BE2C (cell line): ENCODE measurements at regions not wholly inside any gene's neighbourhood (a gene's known extent, or its start where the extent isn't known, plus 50 kb on each side); places are given as distances from the start of the nearest gene placed in this dataset.

Source experiments
- DNase-seq: peaks from one replicate; pipeline ENCODE4 v3.0.0-alpha.2; 2020
- H3K27me3 ChIP-seq: fragments of 250-450 bp; sonication (Bioruptor Pico); 2 replicates; pipeline ENCODE4 v1.5.1; 2020; ENCODE audit warnings: mild to moderate bottlenecking
- H3K36me3 ChIP-seq: fragments of 250-450 bp; sonication (Bioruptor Pico); 2 replicates; pipeline ENCODE4 v1.5.1; 2020; ENCODE audit warnings: mild to moderate bottlenecking
- H3K4me1 ChIP-seq: fragments of 250-450 bp; sonication (Bioruptor Pico); 2 replicates; pipeline ENCODE4 v1.5.1; 2020
- H3K4me3 ChIP-seq: 2 replicates; pipeline ENCODE4 v1.5.1; 2011; ENCODE audit warnings: low read depth, low read length
- H3K9me3 ChIP-seq: fragments of 250-450 bp; sonication (Bioruptor Pico); 2 replicates; pipeline ENCODE4 v1.5.1; 2020
- TF ChIP-seq, protein P1 (sequence below): IDR thresholded peaks from 2 replicates; pipeline ENCODE4 v1.5.1; 2012; ENCODE audit warnings: mild to moderate bottlenecking, low read depth, low read length

DNA sequence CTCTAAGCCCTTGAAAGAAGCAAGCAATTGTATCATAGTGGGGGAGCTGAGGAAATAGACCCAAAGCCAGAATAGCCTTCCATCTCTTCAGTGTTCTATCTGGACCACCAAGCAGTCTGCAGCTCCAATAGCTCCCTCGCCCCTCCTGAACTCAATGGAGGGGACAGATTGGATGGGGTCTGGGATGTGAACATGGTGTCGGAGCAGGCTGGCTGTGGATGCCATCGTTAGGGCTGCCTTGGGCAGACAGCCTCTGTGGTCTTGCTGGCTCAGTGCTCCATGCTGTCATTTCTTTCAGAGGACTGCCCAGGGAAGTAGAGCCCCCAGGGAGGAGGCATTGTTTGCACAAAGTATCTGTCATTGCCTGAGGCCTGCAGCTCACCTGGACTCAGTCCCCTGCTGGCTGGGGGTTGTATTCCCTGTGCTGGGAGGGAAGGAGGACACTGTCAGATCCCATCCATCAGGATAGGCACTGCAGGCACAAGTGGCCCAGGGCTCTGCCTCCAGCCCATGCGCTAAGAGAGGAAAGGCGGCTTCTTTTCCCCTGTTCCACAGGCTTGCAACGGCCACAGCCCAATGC, 537.7 kb downstream of the BUD13 start:
- Histone ChIP-seq H3K4me1 (peaks cover 8% of the 10 kb centered on the region), H3K4me3 (no peak overlapping the region), H3K36me3 (no peaks in the 10 kb centered on the region), H3K9me3 (no peaks in the 10 kb centered on the region), H3K27me3 (no peaks in the 10 kb centered on the region)
- TF ChIP-seq, protein P1, sequence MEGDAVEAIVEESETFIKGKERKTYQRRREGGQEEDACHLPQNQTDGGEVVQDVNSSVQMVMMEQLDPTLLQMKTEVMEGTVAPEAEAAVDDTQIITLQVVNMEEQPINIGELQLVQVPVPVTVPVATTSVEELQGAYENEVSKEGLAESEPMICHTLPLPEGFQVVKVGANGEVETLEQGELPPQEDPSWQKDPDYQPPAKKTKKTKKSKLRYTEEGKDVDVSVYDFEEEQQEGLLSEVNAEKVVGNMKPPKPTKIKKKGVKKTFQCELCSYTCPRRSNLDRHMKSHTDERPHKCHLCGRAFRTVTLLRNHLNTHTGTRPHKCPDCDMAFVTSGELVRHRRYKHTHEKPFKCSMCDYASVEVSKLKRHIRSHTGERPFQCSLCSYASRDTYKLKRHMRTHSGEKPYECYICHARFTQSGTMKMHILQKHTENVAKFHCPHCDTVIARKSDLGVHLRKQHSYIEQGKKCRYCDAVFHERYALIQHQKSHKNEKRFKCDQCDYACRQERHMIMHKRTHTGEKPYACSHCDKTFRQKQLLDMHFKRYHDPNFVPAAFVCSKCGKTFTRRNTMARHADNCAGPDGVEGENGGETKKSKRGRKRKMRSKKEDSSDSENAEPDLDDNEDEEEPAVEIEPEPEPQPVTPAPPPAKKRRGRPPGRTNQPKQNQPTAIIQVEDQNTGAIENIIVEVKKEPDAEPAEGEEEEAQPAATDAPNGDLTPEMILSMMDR: no peak
- no peak for DNase-seq

DNA sequence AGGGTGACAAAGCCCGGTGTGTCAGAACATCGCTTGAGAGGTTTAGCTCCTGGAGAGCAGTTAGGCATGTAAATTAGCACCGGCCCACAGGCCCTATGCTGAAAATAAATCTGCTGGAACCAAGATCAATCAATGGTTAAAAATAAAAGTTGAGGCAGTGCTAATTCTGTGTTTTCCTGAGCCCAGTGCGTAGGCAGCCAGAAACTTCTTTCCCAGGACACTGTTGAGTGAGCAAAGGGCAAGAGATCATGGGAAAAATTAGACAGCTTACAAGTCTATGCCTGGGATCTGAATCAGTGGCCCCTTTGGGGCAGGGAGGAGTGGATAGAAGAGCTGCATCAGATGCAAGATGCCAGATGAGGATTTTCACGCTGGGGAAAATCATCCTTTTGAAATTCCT, 539.2 kb downstream of the BUD13 start:
- H3K4me1 ChIP-seq: peaks cover 8% of the 10 kb centered on the region
- H3K9me3 ChIP-seq: no peaks in the 10 kb centered on the region
- H3K36me3 ChIP-seq: no peaks in the 10 kb centered on the region
- TF ChIP-seq, protein P1: no peak
- H3K27me3 ChIP-seq: no peaks in the 10 kb centered on the region
- DNase-seq: no peak
- no peak overlapping the region for H3K4me3 ChIP-seq

DNA sequence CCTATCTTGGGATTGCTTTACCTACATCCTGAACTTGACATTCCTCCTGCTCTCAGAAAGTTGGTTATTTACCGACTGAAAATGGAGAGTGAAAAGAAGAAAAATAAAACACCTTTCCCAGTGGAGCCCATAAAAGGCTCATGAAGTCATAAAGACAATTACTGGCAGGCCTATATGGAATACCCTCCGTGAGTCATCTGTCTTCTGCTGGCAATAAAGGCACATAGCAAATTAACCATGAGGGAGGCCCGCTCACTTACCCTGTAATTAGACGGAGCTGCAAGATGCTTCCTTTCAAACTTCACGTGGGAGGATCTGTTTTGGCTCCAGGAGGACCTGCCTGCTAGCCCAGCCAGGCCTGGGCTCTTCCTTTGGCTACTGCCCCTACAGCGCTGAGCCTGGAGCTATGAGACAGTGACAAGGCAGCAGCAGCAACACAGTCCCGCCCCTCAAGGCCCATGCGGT, 540.4 kb downstream of the BUD13 start:
- TF ChIP-seq, protein P1: no peak
- Histone ChIP-seq H3K36me3 (no peaks in the 10 kb centered on the region), H3K4me3 (no peak overlapping the region), H3K27me3 (no peaks in the 10 kb centered on the region), H3K9me3 (no peaks in the 10 kb centered on the region), H3K4me1 (peaks cover 8% of the 10 kb centered on the region)
- DNase-seq: peak; percentile 60

DNA sequence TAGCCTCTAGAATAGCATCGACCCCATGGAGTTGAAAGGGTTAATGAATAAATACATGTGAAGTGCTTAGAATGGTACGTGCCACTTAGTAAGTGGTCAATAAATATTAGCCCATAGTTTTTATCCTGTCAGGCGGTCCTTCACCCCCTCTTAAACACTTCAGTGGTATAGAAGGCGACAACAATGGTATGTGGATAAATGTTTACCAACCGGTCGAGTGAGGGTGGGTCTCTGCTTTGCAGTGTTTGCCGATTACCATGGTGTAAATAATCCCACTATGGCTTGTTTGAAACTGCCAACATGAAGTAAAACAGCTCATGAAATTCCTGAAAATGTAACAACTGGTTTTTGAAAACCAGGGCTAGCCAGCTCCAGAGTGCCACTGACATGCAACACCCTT, 541.2 kb downstream of the BUD13 start:
- no peaks in the 10 kb centered on the region for H3K36me3 ChIP-seq
- TF ChIP-seq, protein P1: no peak
- no peak for DNase-seq

DNA sequence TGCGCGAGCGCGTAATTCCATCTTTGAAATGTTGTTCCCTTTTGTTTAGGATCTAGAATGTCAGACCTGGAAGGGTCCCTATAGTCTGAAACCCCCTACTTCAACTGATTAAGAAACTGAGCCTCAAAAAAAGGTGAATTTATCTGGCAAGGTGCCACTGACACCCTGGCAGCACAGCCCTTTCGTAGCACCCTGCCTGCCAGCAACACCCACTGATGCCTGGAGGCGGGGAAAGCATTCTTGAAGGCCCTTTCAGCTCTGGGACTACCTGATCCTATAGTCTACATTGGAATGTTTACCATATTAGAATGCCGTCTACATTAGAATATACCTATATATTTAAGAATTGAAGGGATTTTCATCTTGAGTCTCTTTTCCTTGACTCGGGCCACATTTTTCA, 542.3 kb downstream of the BUD13 start:
- no peak for DNase-seq
- H3K4me1 ChIP-seq: peaks cover 11% of the 10 kb centered on the region
- H3K4me3 ChIP-seq: no peak overlapping the region
- H3K27me3 ChIP-seq: no peaks in the 10 kb centered on the region
- H3K36me3 ChIP-seq: no peaks in the 10 kb centered on the region
- TF ChIP-seq, protein P1: no peak
- no peaks in the 10 kb centered on the region for H3K9me3 ChIP-seq

More for the DNA sequence above, 541.2 kb downstream of the BUD13 start:
- Histone ChIP-seq H3K4me3 (no peak overlapping the region), H3K9me3 (no peaks in the 10 kb centered on the region), H3K4me1 (peaks cover 8% of the 10 kb centered on the region), H3K27me3 (no peaks in the 10 kb centered on the region)

DNA sequence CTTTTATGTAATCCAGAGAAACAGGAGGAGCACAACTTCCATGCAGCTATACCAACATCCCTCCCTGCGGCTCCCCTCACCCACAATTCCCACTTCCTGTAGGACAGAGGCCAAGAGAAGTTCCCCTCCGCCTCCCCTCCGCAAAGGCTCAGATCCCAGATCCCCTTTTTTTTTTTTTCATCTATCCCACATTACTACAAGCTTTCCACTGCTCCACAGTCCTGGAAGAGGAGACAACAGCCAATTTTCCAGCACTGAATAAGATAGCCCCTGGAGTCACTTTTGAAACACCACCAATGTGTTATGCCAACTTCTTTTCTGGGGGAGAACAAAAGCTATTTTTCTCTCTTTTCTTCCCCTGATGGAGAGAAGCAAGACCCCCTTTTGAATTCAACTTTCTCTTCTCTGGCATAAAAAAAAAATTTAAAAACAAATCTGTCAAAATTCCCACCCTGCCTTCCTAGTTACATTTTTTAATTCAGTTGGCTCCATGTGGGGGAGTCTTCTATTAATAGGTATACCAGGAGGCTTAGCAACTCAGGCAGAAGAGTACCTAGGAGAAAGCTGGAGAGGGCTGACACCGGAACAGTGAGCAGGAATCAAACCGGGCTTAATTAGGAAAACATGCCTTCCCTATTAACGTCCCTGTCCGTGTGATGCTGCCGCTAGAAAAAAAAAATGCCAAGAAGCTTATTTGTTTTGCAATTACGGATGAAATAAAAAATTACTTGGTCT, 543.4 kb downstream of the BUD13 start:
- Histone ChIP-seq H3K9me3 (no peaks in the 10 kb centered on the region), H3K27me3 (no peaks in the 10 kb centered on the region), H3K4me1 (peaks cover 21% of the 10 kb centered on the region), H3K36me3 (no peaks in the 10 kb centered on the region), H3K4me3 (no peak overlapping the region)
- TF ChIP-seq, protein P1: no peak
- DNase-seq: no peak
